HCT116 (cell line): ENCODE measurements at regions not wholly inside any gene's neighbourhood (a gene's known extent, or its start where the extent isn't known, plus 50 kb on each side); places are given as distances from the start of the nearest gene placed in this dataset.

ENCODE experiments used
- ATAC-seq: fragments of 200-7000 bp; cut with Tn5 transposase; 2 replicates; pipeline ENCODE4 v1.9.1; 2020; ENCODE audit warnings: mild to moderate bottlenecking, moderate library complexity
- BruUV-seq: library from RNA; stranded (reverse); fragments of 400-500 nt; replicated peaks from 2 replicates; lab custom pipeline; 2021; lab: Mats Ljungman, UMichigan
- CTCF ChIA-PET: fragments of 300-600 bp; sonication (Branson Sonifier 250); formaldehyde crosslinking; loops from one replicate; lab custom pipeline; 2021; ENCODE audit warnings: antibody characterized with exemption; lab: Charles Lee
- POLR2A ChIA-PET: fragments of 300-600, 350-600 bp; sonication (Branson Sonifier 250); formaldehyde crosslinking; loops from one replicate; lab custom pipeline; 2021; ENCODE audit warnings: antibody characterized with exemption; lab: Charles Lee
- RAD21 ChIA-PET, 2 experiments: fragments of 300-600 bp; sonication (Branson Sonifier 250); formaldehyde crosslinking; loops; one replicate each; lab custom pipeline; 2023; ENCODE audit warnings: low total read pairs in 2 of 2; ENCODE audit not compliant: uncharacterized antibody in 2 of 2, unreplicated experiment in 2 of 2, low non-redundant PET in 1 of 2; lab: Charles Lee
- DNase-seq: peaks from one replicate; pipeline ENCODE4 v3.0.0-alpha.2; 2010; ENCODE audit warnings: low read depth, low spot score
- H2AFZ ChIP-seq: fragments of 200-600 bp; shearing (Covaris generic), sonication (generic); 2 replicates; pipeline ENCODE4 v1.6.1; 2017; ENCODE audit warnings: low read depth, mixed run types, mixed read lengths, antibody characterized with exemption, low read length; ENCODE audit not compliant: poor library complexity, severe bottlenecking
- H3K27ac ChIP-seq: 2 replicates; pipeline ENCODE4 v1.5.1; 2012; ENCODE audit warnings: low read depth, low read length
- H3K27me3 ChIP-seq: fragments of 200-600 bp; sonication (generic); 2 replicates; pipeline ENCODE4 v1.6.1; 2016; ENCODE audit warnings: mixed run types, low read length, mixed read lengths; ENCODE audit not compliant: insufficient read depth
- H3K36me3 ChIP-seq, 2 experiments: fragments of 200-500 bp in 1 of 2; fragments of 200-600 bp in 1 of 2; sonication (Bioruptor generic) in 1 of 2; sonication (generic) in 1 of 2; 2 replicates each; pipeline versions ENCODE4 v1.5.1 to v1.6.1; 2014 to 2016; ENCODE audit warnings: low read length in 2 of 2, inconsistent platforms in 1 of 2, mixed read lengths in 1 of 2, mixed run types in 1 of 2; ENCODE audit not compliant: insufficient read depth in 2 of 2, control insufficient read depth in 1 of 2
- H3K4me1 ChIP-seq, 2 experiments: fragments of 200-600 bp in 1 of 2; sonication (generic) in 1 of 2; 2 replicates each; pipeline versions ENCODE4 v1.5.1 to v1.6.1; 2012 to 2017; ENCODE audit warnings: low read length in 2 of 2, inconsistent platforms in 1 of 2, mild to moderate bottlenecking in 1 of 2, mixed read lengths in 1 of 2, mixed run types in 1 of 2, moderate library complexity in 1 of 2; ENCODE audit not compliant: insufficient read depth in 2 of 2, control insufficient read depth in 1 of 2
- H3K4me2 ChIP-seq: fragments of 200-600 bp; sonication (generic); 2 replicates; pipeline ENCODE4 v1.6.1; 2017; ENCODE audit warnings: mixed run types, low read length, mixed read lengths
- H3K4me3 ChIP-seq, 2 experiments: fragments of 200-600 bp in 1 of 2; sonication (generic) in 1 of 2; replicated peaks in 1 of 2; 2 replicates each; pipeline ENCODE4 v1.5.1; 2011 to 2016; ENCODE audit warnings: low read length in 2 of 2, control low read depth in 1 of 2, low read depth in 1 of 2, mild to moderate bottlenecking in 1 of 2, mixed read lengths in 1 of 2, mixed run types in 1 of 2
- H3K79me2 ChIP-seq: fragments of 200-600 bp; sonication (generic); 2 replicates; pipeline ENCODE4 v1.6.1; 2017; ENCODE audit warnings: mild to moderate bottlenecking, mixed run types, low read length, moderate library complexity, mixed read lengths; ENCODE audit not compliant: insufficient read depth
- H3K9ac ChIP-seq: fragments of 200-600 bp; sonication (generic); 2 replicates; pipeline ENCODE4 v1.6.1; 2016; ENCODE audit warnings: low read length, mixed read lengths
- H3K9me2 ChIP-seq: fragments of 200-600 bp; sonication (generic), shearing (Covaris generic); 2 replicates; pipeline ENCODE4 v1.6.1; 2017; ENCODE audit warnings: mixed run types, mild to moderate bottlenecking, moderate library complexity; ENCODE audit not compliant: insufficient read depth
- H3K9me3 ChIP-seq, 2 experiments: fragments of 200-500 bp in 1 of 2; fragments of 200-600 bp in 1 of 2; sonication (Bioruptor generic) in 1 of 2; sonication (generic) in 1 of 2; 2 replicates each; pipeline ENCODE4 v1.6.1; 2014 to 2017; ENCODE audit warnings: low read length in 2 of 2, mixed read lengths in 2 of 2, inconsistent platforms in 1 of 2, low read depth in 1 of 2, mild to moderate bottlenecking in 1 of 2, mixed run types in 1 of 2, moderate library complexity in 1 of 2; ENCODE audit not compliant: control insufficient read depth in 1 of 2, insufficient read depth in 1 of 2
- H4K20me1 ChIP-seq: fragments of 200-600 bp; sonication (generic), shearing (Covaris generic); 2 replicates; pipeline ENCODE4 v1.6.1; 2017; ENCODE audit warnings: mixed run types, mild to moderate bottlenecking, moderate library complexity; ENCODE audit not compliant: insufficient read depth
- CEBPB ChIP-seq: IDR thresholded peaks from 2 replicates; pipeline ENCODE4 v1.6.1; 2012; ENCODE audit warnings: low read depth
- CTCF ChIP-seq, 3 experiments: fragments of 200-600 bp in 1 of 3; sonication (generic) in 1 of 3; IDR thresholded peaks in 2 of 3; conservative IDR thresholded peaks in 1 of 3; 2 replicates each; pipeline ENCODE4 v1.5.1; 2012 to 2017; ENCODE audit warnings: low read depth in 2 of 3, low read length in 2 of 3, antibody characterized with exemption in 1 of 3, borderline replicate concordance in 1 of 3, control low read depth in 1 of 3, mild to moderate bottlenecking in 1 of 3, mixed read lengths in 1 of 3, mixed run types in 1 of 3, moderate library complexity in 1 of 3; ENCODE audit not compliant: insufficient read depth in 1 of 3
- ELF1 ChIP-seq: IDR thresholded peaks from 2 replicates; pipeline ENCODE4 v1.6.1; 2012; ENCODE audit warnings: low read depth, borderline replicate concordance
- EZH2phosphoT487 ChIP-seq: fragments of 200-600 bp; IDR thresholded peaks from 2 replicates; pipeline ENCODE4 v1.6.1; 2018; ENCODE audit warnings: antibody characterized with exemption, borderline replicate concordance
- JUND ChIP-seq: IDR thresholded peaks from 2 replicates; pipeline ENCODE4 v1.6.1; 2012
- MAX ChIP-seq: IDR thresholded peaks from 2 replicates; pipeline ENCODE4 v1.6.1; 2012
- POLR2A ChIP-seq: IDR thresholded peaks from 2 replicates; pipeline ENCODE4 v1.7.0; 2011; ENCODE audit warnings: borderline replicate concordance; ENCODE audit not compliant: insufficient read depth, insufficient read length; ENCODE audit errors: extremely low read depth
- SRF ChIP-seq: IDR thresholded peaks from 2 replicates; pipeline ENCODE4 v1.6.1; 2012; ENCODE audit warnings: low read depth
- YY1 ChIP-seq: IDR thresholded peaks from 2 replicates; pipeline ENCODE4 v1.6.1; 2011; ENCODE audit warnings: low read length, low read depth, moderate library complexity, mild to moderate bottlenecking; ENCODE audit not compliant: insufficient replicate concordance; ENCODE audit errors: extremely low read depth
- ZNF274 ChIP-seq: fragments of 200-500 bp; sonication (Bioruptor generic); IDR thresholded peaks from 2 replicates; pipeline ENCODE4 v1.6.1; 2014; ENCODE audit warnings: mild to moderate bottlenecking, low read depth, low read length, inconsistent platforms
- intact Hi-C: fragments of 100-400 bp; cut with micrococcal nuclease; formaldehyde crosslinking; loops from 2 replicates; pipeline ENCODE4 v1.10.0; 2022

GRCh38 chr13:60852886-60853285, 455.9 kb downstream of the TDRD3 start:
- H3K27ac ChIP-seq: no peak overlapping the region
- CTCF ChIA-PET: no interaction called here
- no peaks in the 10 kb centered on the region for H4K20me1 ChIP-seq
- H3K36me3 ChIP-seq: no peaks in the 10 kb centered on the region
- intact Hi-C loops: no loop called here
- no peak overlapping the region for H2AFZ ChIP-seq
- H3K9me2 ChIP-seq: no peaks in the 10 kb centered on the region
- H3K4me1 ChIP-seq: no peaks in the 10 kb centered on the region
- no peak overlapping the region for H3K4me2 ChIP-seq
- peaks cover 0 to 4% of the 10 kb centered on the region in 2 experiments; a peak in 1 of 4 replicates for H3K9me3 ChIP-seq
- ATAC-seq (no peak), DNase-seq (no peak)
- no peak overlapping the region for H3K9ac ChIP-seq
- BruUV-seq: no TSS peak
- H3K4me3 ChIP-seq: no peak overlapping the region
- TF ChIP-seq ELF1 (no peak), JUND (no peak), POLR2A (no peak), MAX (no peak), YY1 (no peak), EZH2phosphoT487 (no peak), ZNF274 (no peak), SRF (no peak), CEBPB (no peak), CTCF (IDR thresholded peaks at IDR 0.05 in 2 of 3, conservative IDR thresholded peaks at IDR 0.05 in 1 of 3; ENCODE audit: borderline replicate concordance in 1 of 3, insufficient read depth in 1 of 3, low read depth in 2 of 3, low read length in 2 of 3) (no peak)
- no peaks in the 10 kb centered on the region for H3K79me2 ChIP-seq
- no peaks in the 10 kb centered on the region for H3K27me3 ChIP-seq
- POLR2A ChIA-PET: no interaction called here
- RAD21 ChIA-PET: no interaction called here
